Endothelial cell of hepatic sinusoid (primary cell): ENCODE measurements at regions not wholly inside any gene's neighbourhood (a gene's known extent, or its start where the extent isn't known, plus 50 kb on each side); places are given as distances from the start of the nearest gene placed in this dataset.

Experiments used
- in situ Hi-C: cut with HindIII; loops from 2 replicates; pipeline ENCODE4 v1.10.0; 2017; ENCODE audit warnings: low sequenced_read_pairs

DNA sequence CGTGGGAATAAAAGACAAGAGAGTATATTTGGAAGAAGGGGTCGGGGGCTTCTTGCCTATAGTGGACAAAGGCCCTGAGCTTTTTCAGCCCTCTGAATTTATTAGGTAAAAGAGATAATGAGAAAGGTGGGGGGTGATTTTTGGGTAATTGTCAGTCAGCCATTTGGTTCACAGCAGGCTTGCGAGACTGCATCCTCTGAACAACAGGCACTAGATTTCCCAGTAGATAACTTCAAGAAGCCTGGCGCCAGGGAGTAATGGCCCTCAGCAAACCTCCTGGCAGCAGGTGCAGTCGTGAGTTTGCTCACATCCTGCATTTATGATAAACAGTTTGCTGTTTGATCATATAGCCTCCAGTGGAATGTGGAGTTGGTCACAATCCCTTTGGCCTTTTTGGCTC, 609.0 kb downstream of the DHX35 start:
- in situ Hi-C loops: no loop called here

- in situ Hi-C loops: no loop called here
Measured at GRCh38 chr20:39568109-39568508, 606.0 kb downstream of the DHX35 start.

GRCh38 chr20:39563349-39563748, 601.2 kb downstream of the DHX35 start:
- in situ Hi-C loops: no loop called here

GRCh38 chr20:39554341-39554740, 592.2 kb downstream of the DHX35 start:
- in situ Hi-C loops: no loop called here

DNA sequence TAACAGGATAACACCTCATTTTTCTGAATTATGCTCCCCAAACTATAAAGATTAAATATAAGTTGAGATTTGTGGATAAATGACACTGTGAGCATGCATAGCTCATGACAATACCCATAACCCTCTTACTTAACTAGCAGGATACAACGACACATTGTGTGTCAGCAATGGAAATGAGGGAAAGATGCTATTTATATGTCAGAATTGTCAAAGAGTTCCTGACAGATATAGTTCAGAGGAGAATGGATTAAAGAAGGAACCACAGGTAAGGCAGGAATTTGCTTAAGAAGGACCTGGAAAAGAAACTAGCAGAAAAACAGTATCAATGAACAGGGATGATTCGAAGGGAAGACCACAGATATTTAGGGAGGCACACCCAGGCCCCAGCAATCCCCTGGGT, 591.0 kb downstream of the DHX35 start:
- in situ Hi-C loops: no loop called here

DNA sequence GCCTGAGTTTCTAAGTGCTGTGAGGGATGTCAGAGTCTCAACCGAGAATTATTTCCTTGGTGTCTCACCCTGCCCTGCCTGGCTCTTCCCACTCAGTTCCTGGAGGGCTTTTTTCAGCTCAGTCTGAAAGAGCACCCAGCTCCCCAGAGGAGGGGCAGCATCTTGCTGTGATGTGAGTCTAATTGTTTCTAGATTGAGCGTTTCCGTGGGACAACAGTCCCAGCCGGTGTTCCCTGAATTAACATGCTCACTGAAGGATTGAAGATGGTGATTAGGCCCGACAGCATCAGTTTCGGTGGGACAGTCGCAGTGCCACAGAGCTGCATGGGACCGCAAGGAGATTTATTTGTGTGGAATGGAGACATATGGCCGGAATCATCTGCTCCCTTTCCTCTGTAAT, 587.6 kb downstream of the DHX35 start:
- in situ Hi-C loops: no loop called here

DNA sequence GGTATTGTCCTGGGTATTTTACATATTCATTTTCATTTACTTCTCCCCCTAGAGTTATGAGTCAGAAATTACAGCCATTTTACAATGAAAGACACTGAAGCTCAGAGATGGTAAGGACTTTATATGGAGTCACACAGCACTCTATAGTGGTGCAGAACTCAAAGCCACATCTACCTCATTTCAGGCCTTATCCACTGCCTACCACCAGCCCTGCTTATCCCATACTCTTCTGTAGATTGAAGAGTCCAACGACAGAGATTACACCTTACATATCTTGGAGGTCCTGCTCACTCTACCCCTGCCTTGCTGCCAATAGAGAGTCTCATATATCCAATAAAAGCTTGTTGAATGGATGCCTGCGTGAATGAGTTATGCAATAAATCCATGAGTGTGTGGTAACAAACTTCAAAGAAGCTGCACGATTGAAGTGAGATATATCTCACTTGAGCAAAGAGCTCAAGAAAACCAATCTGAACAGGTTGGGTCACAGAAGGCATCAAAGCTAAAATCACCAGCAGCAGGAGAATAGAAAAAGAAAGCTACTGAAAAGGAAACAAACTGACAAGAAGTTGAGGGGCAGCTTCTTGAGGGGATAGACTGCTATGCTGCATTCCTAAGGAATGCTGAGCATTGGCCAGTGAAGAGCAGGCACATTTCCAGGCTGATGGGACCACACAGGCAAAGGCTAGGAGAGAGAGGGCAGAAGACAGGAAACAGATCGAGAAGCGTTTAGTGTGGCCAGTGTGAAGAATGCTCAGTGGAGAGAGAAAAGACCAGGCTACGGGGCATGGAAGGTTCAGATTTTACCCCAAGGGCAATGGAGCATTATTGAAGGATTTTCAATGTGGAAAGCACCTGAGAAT, 585.6 kb downstream of the DHX35 start:
- in situ Hi-C loops: no loop called here

GRCh38 chr20:39541136-39541803, 579.1 kb downstream of the DHX35 start:
- in situ Hi-C loops: no loop called here

- in situ Hi-C loops: no loop called here
Measured at GRCh38 chr20:39538317-39538716, 576.2 kb downstream of the DHX35 start.

DNA sequence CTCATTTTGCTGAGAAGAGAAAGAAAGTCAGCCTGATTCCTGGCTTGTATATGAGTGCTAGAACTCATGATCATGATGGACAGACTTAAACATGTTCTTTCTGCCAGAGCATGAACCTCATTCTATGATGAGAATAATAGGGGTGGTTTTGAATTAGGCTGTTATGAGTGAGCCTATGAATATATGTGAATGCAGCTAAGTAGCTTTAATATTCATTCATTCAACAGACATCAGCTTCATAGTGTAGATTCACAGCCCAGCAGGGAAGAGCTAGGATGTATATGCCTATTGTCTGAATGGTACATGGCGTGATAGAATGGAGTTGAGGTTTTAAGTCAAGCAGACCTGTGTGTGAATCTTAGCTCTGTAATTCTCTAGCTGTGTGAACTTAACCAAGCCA, 573.2 kb downstream of the DHX35 start:
- in situ Hi-C loops: no loop called here

DNA sequence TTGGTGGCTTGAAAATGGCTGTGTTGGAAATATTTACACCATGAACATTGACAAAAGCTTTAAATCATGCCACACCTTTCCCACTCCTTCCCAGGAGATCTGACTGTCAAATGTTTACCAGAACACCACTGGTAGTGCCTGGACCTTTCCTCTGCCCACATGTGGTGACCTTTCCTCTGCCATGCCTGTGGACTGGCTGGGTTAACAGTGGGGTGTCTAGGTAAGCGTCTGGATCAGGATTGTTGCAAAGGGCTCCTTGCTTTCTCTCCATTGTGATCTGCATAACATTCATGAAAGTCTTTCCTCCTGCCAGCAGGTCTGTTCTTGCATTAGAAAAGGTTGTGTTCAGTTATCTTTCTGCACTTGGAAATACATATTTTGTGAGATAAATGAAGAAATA, 572.7 kb downstream of the DHX35 start:
- in situ Hi-C loops: no loop called here

DNA sequence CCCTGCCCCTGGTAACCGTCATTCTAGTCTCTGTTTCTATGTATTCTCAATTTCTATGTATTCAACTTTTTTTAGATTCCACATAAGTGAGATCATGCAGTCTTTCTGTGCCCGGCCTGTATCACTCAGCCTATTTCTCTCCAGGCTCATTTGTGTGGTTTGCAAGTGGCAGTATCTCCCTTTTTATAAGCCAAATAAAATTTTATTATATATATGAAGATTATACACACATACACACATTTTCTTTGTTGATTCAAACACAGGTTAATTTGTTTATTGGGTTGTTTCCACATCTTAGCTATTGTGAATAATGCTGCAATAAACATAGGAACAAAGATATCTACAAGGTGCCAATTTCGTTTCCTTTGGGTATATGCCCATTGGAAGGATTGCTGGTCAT, 571.7 kb downstream of the DHX35 start:
- in situ Hi-C loops: no loop called here

GRCh38 chr20:39532205-39532604, 570.1 kb downstream of the DHX35 start:
- in situ Hi-C loops: no loop called here

- in situ Hi-C loops: no loop called here
Measured at GRCh38 chr20:39528436-39528835, 566.3 kb downstream of the DHX35 start.

DNA sequence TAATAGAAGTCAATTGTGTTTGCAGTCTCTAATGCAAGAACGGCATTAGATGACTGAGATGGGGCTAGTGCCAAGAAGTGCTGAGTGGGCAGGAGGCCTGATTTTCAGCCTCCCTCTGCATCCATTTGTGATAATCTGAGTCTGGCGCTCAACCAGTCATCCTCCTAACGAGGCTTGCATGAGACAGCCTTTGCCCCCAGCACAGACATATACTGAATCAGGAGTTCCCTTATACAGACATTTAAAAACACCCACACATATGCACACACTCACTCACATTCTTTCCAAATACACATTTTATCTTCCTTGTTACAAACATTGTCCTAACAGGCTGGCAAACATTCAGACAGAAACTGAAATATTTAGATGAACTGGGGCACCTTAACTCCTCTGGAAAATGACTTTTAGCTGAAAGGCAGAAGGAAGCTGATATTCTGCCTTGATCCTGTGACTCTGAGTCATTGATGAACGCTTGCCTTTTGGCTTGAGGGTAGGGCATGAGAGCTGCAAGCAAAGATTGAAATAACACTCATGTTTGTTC, 562.3 kb downstream of the DHX35 start:
- in situ Hi-C loops: no loop called here

DNA sequence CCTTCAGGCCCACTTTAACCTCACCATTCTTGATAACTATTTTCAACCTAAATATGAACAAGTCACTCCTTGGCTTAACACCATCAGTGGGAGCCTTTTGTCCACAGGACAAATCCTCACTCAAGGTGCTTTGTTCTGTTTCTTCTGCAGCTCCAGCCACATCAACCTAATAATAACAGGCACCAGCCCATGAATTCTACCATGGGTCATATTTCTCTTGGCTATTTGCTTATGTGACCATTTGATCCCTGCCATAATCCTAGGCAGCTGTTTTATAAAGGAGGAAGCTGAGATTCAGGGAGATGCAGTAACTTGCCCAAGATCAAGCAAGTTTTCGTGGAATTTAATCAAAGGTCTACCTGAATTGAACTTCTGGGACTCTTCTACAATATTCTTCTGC, 561.3 kb downstream of the DHX35 start:
- in situ Hi-C loops: no loop called here

- in situ Hi-C loops: no loop called here
Measured at GRCh38 chr20:39518654-39519053, 556.5 kb downstream of the DHX35 start.

- in situ Hi-C loops: no loop called here
Measured at GRCh38 chr20:39516964-39517363, 554.8 kb downstream of the DHX35 start.

GRCh38 chr20:39504710-39505094, 542.6 kb downstream of the DHX35 start:
- in situ Hi-C loops: no loop called here

DNA sequence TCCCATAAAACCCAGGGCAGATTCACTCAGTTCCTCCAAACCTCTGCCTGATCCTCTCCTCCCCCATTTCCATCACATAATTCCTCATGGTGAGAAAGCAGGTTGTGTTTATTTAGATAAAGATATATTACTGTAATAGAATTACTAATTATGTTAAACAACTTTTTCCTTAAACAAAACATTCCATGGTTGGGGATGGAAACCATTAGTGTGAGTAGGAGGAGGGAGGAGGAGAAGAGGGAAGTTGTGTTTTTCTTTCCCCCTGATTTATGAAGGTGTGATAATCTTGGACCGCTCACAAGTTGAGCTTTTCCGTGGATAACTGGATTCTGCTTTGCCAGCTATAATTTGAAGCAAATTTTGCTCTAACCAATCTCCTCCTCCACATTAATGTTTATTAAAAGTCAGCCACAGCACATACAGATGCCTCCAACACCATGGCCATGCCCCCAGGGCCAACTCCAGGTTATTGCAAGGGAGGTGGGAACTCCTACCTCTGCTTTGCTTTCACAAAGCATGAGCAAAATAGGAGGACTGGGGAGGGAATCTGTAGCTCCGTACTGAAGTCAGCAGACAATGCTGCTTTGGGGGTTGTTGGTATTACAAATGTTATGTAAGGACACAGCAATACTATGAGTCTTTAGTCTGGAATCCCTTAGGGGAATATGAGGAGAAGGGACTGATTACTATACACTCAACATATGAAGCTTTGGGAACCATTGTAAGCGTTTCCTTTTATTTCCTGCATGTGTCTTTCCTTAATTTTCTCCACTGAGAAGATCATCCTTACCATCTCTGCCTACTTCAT, 542.0 kb downstream of the DHX35 start:
- in situ Hi-C loops: no loop called here

- in situ Hi-C loops: no loop called here
Measured at GRCh38 chr20:39492223-39492797, 530.2 kb downstream of the DHX35 start.
